PC-3 (cell line): ENCODE measurements at regions not wholly inside any gene's neighbourhood (a gene's known extent, or its start where the extent isn't known, plus 50 kb on each side); places are given as distances from the start of the nearest gene placed in this dataset.

ENCODE experiments used
- ATAC-seq: fragments of 200-7000 bp; cut with Tn5 transposase; 2 replicates; pipeline ENCODE4 v1.9.1; 2020; ENCODE audit warnings: mild to moderate bottlenecking, moderate library complexity
- BruUV-seq: library from RNA; stranded (reverse); fragments of 400-500 nt; replicated peaks from 2 replicates; lab custom pipeline; 2021; lab: Mats Ljungman, UMichigan
- CTCF ChIA-PET: fragments of 300-600 bp; sonication (Branson Sonifier 250); formaldehyde crosslinking; loops from one replicate; lab custom pipeline; 2022; ENCODE audit warnings: antibody characterized with exemption; lab: Charles Lee
- POLR2A ChIA-PET: fragments of 300-600 bp; sonication (Branson Sonifier 250); formaldehyde crosslinking; loops from one replicate; lab custom pipeline; 2022; ENCODE audit warnings: antibody characterized with exemption; ENCODE audit not compliant: unreplicated experiment; lab: Charles Lee
- DNase-seq: peaks from one replicate; pipeline ENCODE4 v3.0.0-alpha.2; 2015
- H2AFZ ChIP-seq: fragments of 300-600 bp; sonication (generic); 2 replicates; pipeline ENCODE4 v1.6.0; 2016; ENCODE audit warnings: antibody characterized with exemption, low read length
- H3F3A ChIP-seq: fragments of 300-600 bp; sonication (generic); one replicate; pipeline ENCODE4 v1.6.0; 2017; ENCODE audit warnings: antibody characterized with exemption, low read length, control low read depth, mild to moderate bottlenecking; ENCODE audit not compliant: unreplicated experiment
- H3K27ac ChIP-seq: fragments of 300-600 bp; sonication (generic); 2 replicates; pipeline ENCODE4 v1.5.1; 2016; ENCODE audit warnings: mild to moderate bottlenecking, low read length
- H3K27me3 ChIP-seq: fragments of 300-600 bp; sonication (generic); 2 replicates; pipeline ENCODE4 v1.6.1; 2016; ENCODE audit warnings: low read length, mixed read lengths
- H3K36me3 ChIP-seq: fragments of 300-600 bp; sonication (generic); 2 replicates; pipeline ENCODE4 v1.6.1; 2016; ENCODE audit warnings: low read depth, mixed run types, low read length, mixed read lengths
- H3K4me1 ChIP-seq: fragments of 300-600 bp; sonication (generic); 2 replicates; pipeline ENCODE4 v1.5.1; 2016; ENCODE audit warnings: low read length; ENCODE audit not compliant: insufficient read depth
- H3K4me2 ChIP-seq: fragments of 300-600 bp; sonication (generic); 2 replicates; pipeline ENCODE4 v1.6.0; 2016; ENCODE audit warnings: low read length
- H3K4me3 ChIP-seq: fragments of 300-600 bp; sonication (generic); 2 replicates; pipeline ENCODE4 v1.5.1; 2016; ENCODE audit warnings: mild to moderate bottlenecking, low read length, mixed read lengths
- H3K79me2 ChIP-seq: fragments of 300-600 bp; sonication (generic); 2 replicates; pipeline ENCODE4 v1.6.1; 2017; ENCODE audit warnings: low read length, mixed read lengths
- H3K9ac ChIP-seq: fragments of 300-600 bp; sonication (generic); 2 replicates; pipeline ENCODE4 v1.6.0; 2016; ENCODE audit warnings: mild to moderate bottlenecking, low read length
- H3K9me2 ChIP-seq: fragments of 300-600 bp; sonication (generic); replicated peaks from 2 replicates; pipeline ENCODE4 v1.6.1; 2016; ENCODE audit warnings: mixed run types, low read length, mixed read lengths
- H3K9me3 ChIP-seq: fragments of 300-600 bp; sonication (generic); 2 replicates; pipeline ENCODE4 v1.6.1; 2016; ENCODE audit warnings: low read length, mixed read lengths
- H4K20me1 ChIP-seq: fragments of 300-600 bp; sonication (generic); 2 replicates; pipeline ENCODE4 v1.6.1; 2016; ENCODE audit warnings: low read length, mixed read lengths
- EZH2 ChIP-seq: fragments of 300-600 bp; sonication (generic); IDR thresholded peaks from one replicate; pipeline ENCODE4 v1.6.1; 2017; ENCODE audit warnings: antibody characterized with exemption, mild to moderate bottlenecking, low read length; ENCODE audit not compliant: unreplicated experiment
- EZH2phosphoT487 ChIP-seq: fragments of 300-600 bp; sonication (generic); IDR thresholded peaks from 2 replicates; pipeline ENCODE4 v1.6.1; 2018; ENCODE audit warnings: mild to moderate bottlenecking, antibody characterized with exemption, low read length, borderline replicate concordance
- intact Hi-C: fragments of 100-400 bp; cut with micrococcal nuclease; formaldehyde crosslinking; loops from 2 replicates; pipeline ENCODE4 v1.9.0; 2023
- TF ChIP-seq, protein P1 (sequence below): fragments of 300-600 bp; sonication (generic); conservative IDR thresholded peaks from 2 replicates; pipeline ENCODE4 v1.5.1; 2017; ENCODE audit warnings: antibody characterized with exemption, low read depth, mild to moderate bottlenecking, low read length

DNA sequence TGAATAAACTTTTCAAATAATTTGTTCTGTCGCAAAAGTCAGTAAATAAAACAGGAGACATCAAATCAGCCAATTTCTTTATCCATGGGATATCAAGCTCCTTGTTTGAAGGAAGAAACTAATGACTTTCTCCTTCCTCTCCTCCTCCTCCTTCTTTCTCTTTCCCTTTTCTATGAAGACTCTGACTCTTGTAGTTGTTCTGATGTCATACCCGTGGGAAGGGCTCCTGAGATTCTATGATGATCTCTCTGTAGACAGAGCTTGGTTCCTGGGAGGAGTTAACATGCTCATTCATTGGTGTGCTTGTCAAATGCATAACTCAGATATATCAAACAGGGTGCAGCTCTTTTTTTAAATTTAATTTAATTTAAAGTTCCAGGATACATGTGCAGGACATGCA, 118.7 kb upstream of the KCTD1 start:
- Histone ChIP-seq H3K27ac (no peak overlapping the region), H3K9me2 (no peaks in the 10 kb centered on the region), H3K27me3 (peaks cover 87% of the 10 kb centered on the region), H3K4me3 (no peak overlapping the region), H4K20me1 (no peaks in the 10 kb centered on the region), H3K4me1 (no peaks in the 10 kb centered on the region), H3K79me2 (no peaks in the 10 kb centered on the region), H3K9ac (no peak overlapping the region), H3K9me3 (no peaks in the 10 kb centered on the region), H3F3A (no peaks in the 10 kb centered on the region), H2AFZ (no peak overlapping the region), H3K4me2 (no peak overlapping the region), H3K36me3 (no peaks in the 10 kb centered on the region)
- CTCF ChIA-PET = no interaction called here
- DNase-seq = no peak
- TF ChIP-seq, protein P1, sequence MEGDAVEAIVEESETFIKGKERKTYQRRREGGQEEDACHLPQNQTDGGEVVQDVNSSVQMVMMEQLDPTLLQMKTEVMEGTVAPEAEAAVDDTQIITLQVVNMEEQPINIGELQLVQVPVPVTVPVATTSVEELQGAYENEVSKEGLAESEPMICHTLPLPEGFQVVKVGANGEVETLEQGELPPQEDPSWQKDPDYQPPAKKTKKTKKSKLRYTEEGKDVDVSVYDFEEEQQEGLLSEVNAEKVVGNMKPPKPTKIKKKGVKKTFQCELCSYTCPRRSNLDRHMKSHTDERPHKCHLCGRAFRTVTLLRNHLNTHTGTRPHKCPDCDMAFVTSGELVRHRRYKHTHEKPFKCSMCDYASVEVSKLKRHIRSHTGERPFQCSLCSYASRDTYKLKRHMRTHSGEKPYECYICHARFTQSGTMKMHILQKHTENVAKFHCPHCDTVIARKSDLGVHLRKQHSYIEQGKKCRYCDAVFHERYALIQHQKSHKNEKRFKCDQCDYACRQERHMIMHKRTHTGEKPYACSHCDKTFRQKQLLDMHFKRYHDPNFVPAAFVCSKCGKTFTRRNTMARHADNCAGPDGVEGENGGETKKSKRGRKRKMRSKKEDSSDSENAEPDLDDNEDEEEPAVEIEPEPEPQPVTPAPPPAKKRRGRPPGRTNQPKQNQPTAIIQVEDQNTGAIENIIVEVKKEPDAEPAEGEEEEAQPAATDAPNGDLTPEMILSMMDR = no peak
- no peak for TF ChIP-seq EZH2phosphoT487
- TF ChIP-seq EZH2 = no peak
- intact Hi-C loops = no loop called here
- POLR2A ChIA-PET = interaction anchor here (0.6 kb wide), 1 partner anchor 978 kb away, joined by 5 read pairs; no protein-coding TSS in a partner anchor
- no peak for ATAC-seq
- no TSS peak for BruUV-seq

DNA sequence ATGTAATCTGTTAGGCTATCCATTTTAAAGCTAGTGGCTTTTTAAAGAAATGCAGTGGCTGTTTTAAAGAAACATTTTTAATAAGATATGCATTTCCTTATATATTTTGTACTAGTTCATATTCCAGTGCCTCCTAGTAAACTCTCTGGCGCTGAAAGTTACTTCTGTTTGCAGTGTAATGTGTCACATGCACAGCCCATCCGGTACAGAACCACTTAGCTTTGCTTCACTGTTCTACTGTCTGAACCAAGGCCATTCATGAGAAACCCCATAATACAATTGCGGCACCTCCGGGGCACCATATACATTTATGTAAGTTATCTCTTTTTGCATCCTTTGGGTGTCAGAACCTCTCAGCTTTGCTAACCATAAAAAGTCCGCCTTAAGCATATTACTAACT, 114.6 kb upstream of the KCTD1 start:
- intact Hi-C loops = no loop called here
- Histone ChIP-seq H4K20me1 (no peaks in the 10 kb centered on the region), H3K27ac (no peak overlapping the region), H3K27me3 (peaks cover 85% of the 10 kb centered on the region), H3K9me3 (no peaks in the 10 kb centered on the region), H3K9me2 (no peaks in the 10 kb centered on the region), H3K9ac (no peak overlapping the region), H3K79me2 (no peaks in the 10 kb centered on the region), H3K4me2 (no peak overlapping the region), H3K4me1 (0 out of 2 replicates have a peak, but pooled peaks cover 2% of the 10 kb centered on the region), H3F3A (no peaks in the 10 kb centered on the region), H3K36me3 (no peaks in the 10 kb centered on the region), H3K4me3 (no peak overlapping the region), H2AFZ (no peak overlapping the region)
- ChIA-PET POLR2A (interaction anchor here (0.6 kb wide), 1 partner anchor 89 kb away, joined by 7 read pairs; no protein-coding TSS in a partner anchor), CTCF (no interaction called here)
- no peak for DNase-seq
- peak; percentile 50; the same call in 1 of the 2 replicates for ATAC-seq
- TF ChIP-seq, protein P1 = no peak
- TF ChIP-seq EZH2 (no peak), EZH2phosphoT487 (no peak)
- BruUV-seq = no TSS peak
